ENCODE measurements at regions not wholly inside any gene's neighbourhood (a gene's known extent, or its start where the extent isn't known, plus 50 kb on each side); places are given as distances from the start of the nearest gene placed in this dataset.
A peak's percentile ranks its signal among the peaks of the same experiment; 100 is the strongest.

DNA sequence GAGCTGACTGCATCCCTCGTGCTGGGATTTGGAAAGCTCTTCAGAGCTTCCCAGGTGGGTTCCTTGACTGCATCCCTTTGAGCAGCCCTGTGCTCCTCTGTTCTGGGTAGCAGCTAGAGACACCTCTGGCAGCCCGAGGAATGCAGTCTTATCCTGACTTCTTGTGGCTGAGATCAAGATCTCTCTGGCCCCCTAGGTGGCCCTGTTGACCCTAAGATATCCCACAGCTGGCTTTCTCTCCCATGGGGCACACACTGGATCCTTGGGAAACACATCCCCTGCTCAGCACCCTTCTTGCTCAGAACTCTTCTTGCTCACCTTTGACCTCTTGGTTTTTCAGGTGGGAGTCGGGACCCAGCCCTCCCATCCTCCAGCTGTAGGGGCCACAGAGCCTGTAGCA lies 237.2 kb downstream of the TSN start:
- no peak overlapping the region for H3K27ac ChIP-seq (ENCODE audit: low read depth, low read length)
- no peak overlapping the region for H3K4me3 ChIP-seq (ENCODE audit: extremely low read depth in 1 of 4, insufficient read depth in 2 of 4, low read depth in 3 of 4, low read length in 4 of 4)
- no peak overlapping the region for H3K9ac ChIP-seq (replicated peaks in 1 of 4; ENCODE audit: extremely low read depth in 1 of 4, low read depth in 3 of 4, low read length in 3 of 4)
- no peaks in the 10 kb centered on the region for H3K27me3 ChIP-seq (replicated peaks in 1 of 4; ENCODE audit: control insufficient read depth in 3 of 4, extremely low read depth in 1 of 4, insufficient read depth in 3 of 4, low read length in 3 of 4)
- no peaks in the 10 kb centered on the region for H3K4me1 ChIP-seq (replicated peaks in 1 of 4; ENCODE audit: control insufficient read depth in 3 of 4, insufficient read depth in 4 of 4, low read length in 3 of 4)
- H3K23ac ChIP-seq (ENCODE audit: insufficient read length): no peak overlapping the region
- no peak overlapping the region for H2BK5ac ChIP-seq (ENCODE audit: low read depth, low read length)
- H4K20me1 ChIP-seq (replicated peaks in 1 of 2; ENCODE audit: control insufficient read depth in 1 of 2, insufficient read depth in 2 of 2, low read length in 2 of 2): no peaks in the 10 kb centered on the region
- no peaks in the 10 kb centered on the region for H3K36me3 ChIP-seq (ENCODE audit: control insufficient read depth in 2 of 4, insufficient read depth in 4 of 4, low read length in 3 of 4)
- H3K9me3 ChIP-seq (ENCODE audit: insufficient read depth in 2 of 2, low read depth in 1 of 2, low read length in 1 of 2): 0 out of 4 replicates have a peak, but pooled peaks cover 0 to 3% of the 10 kb centered on the region in 2 experiments
- no peaks in the 10 kb centered on the region for H3K23me2 ChIP-seq (ENCODE audit: low read depth, low read length)
- no peak overlapping the region for H2BK12ac ChIP-seq (ENCODE audit: low read depth, low read length)
- no peak overlapping the region for H3K56ac ChIP-seq (replicated peaks; ENCODE audit: insufficient read length, low read depth, low read length)
- ChIA-PET CTCF (ENCODE audit: partially characterized antibody) (interaction anchor here (0.9 to 2.4 kb wide), 14 partner anchors 10 to 460 kb away, joined by 3 to 6 read pairs (median 4); no protein-coding TSS in a partner anchor), POLR2A (ENCODE audit: partially characterized antibody) (no interaction called here)
- TF ChIP-seq RNF2 (IDR thresholded peaks at IDR 0.05; ENCODE audit: borderline replicate concordance, low read depth, low read length, missing control alignments, poor library complexity, severe bottlenecking) (no peak), TBP (IDR thresholded peaks at IDR 0.05; ENCODE audit: low read depth, low read length) (no peak), RAD21 (IDR thresholded peaks at IDR 0.05 in 1 of 2, conservative IDR thresholded peaks at IDR 0.05 in 1 of 2; ENCODE audit: low read depth in 2 of 2, low read length in 2 of 2) (peak; percentile 65 to 73)
- TF ChIP-seq, protein P1, sequence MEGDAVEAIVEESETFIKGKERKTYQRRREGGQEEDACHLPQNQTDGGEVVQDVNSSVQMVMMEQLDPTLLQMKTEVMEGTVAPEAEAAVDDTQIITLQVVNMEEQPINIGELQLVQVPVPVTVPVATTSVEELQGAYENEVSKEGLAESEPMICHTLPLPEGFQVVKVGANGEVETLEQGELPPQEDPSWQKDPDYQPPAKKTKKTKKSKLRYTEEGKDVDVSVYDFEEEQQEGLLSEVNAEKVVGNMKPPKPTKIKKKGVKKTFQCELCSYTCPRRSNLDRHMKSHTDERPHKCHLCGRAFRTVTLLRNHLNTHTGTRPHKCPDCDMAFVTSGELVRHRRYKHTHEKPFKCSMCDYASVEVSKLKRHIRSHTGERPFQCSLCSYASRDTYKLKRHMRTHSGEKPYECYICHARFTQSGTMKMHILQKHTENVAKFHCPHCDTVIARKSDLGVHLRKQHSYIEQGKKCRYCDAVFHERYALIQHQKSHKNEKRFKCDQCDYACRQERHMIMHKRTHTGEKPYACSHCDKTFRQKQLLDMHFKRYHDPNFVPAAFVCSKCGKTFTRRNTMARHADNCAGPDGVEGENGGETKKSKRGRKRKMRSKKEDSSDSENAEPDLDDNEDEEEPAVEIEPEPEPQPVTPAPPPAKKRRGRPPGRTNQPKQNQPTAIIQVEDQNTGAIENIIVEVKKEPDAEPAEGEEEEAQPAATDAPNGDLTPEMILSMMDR (IDR thresholded peaks at IDR 0.05; ENCODE audit: control extremely low read depth in 1 of 3, insufficient read depth in 1 of 3, low read depth in 1 of 3, low read length in 3 of 3): peak; percentile 9 to 59 (median 56)
- H3K4ac ChIP-seq (replicated peaks; ENCODE audit: insufficient read length, low read depth, low read length): no peak overlapping the region
- 87% methylated on average over 3 of the region's 3 CpGs; no CpG with 5 or more reads in 1 of the 2 experiments for WGBS, 2 experiments (ENCODE audit: extremely low coverage in 1 of 2, insufficient coverage in 1 of 2, insufficient read length in 1 of 2, insufficient replicate concordance in 2 of 2, low coverage in 1 of 2, low lambda C conversion rate in 2 of 2, missing lambda C conversion rate in 1 of 2)
- no peak overlapping the region for H4K5ac ChIP-seq (ENCODE audit: insufficient read length, low read depth, low read length)
- H2BK120ac ChIP-seq (replicated peaks; ENCODE audit: low read depth, low read length): no peak overlapping the region
- no peak overlapping the region for H4K8ac ChIP-seq (ENCODE audit: extremely low read depth, insufficient read depth, low read length)
- no peaks in the 10 kb centered on the region for H3K79me2 ChIP-seq (ENCODE audit: control insufficient read depth in 1 of 2, insufficient read depth in 2 of 2, low read length in 2 of 2)
- no peak overlapping the region for H3K14ac ChIP-seq (ENCODE audit: insufficient read length)
- H3K18ac ChIP-seq (ENCODE audit: extremely low read depth, low read length): no peak overlapping the region
- H2AK5ac ChIP-seq (ENCODE audit: low read depth, low read length): no peak overlapping the region
- H4K91ac ChIP-seq (replicated peaks; ENCODE audit: insufficient read length, low read length): no peak overlapping the region
- DNase-seq (ENCODE audit: low read depth in 1 of 2, low spot score in 2 of 2) (peak; percentile 25 to 42), FAIRE-seq (no peak)
- no peaks in the 10 kb centered on the region for H3K79me1 ChIP-seq (ENCODE audit: low read depth, low read length)
- no peak overlapping the region for H2BK20ac ChIP-seq (ENCODE audit: low read length)
- no peak overlapping the region for H2AFZ ChIP-seq (ENCODE audit: low read length)
- H3K4me2 ChIP-seq (ENCODE audit: insufficient read depth in 1 of 2, low read depth in 2 of 2, low read length in 2 of 2): no peak overlapping the region
- H2BK15ac ChIP-seq (ENCODE audit: low read length): no peak overlapping the region
